ENCODE measurements at regions not wholly inside any gene's neighbourhood (a gene's known extent, or its start where the extent isn't known, plus 50 kb on each side); places are given as distances from the start of the nearest gene placed in this dataset.

DNA sequence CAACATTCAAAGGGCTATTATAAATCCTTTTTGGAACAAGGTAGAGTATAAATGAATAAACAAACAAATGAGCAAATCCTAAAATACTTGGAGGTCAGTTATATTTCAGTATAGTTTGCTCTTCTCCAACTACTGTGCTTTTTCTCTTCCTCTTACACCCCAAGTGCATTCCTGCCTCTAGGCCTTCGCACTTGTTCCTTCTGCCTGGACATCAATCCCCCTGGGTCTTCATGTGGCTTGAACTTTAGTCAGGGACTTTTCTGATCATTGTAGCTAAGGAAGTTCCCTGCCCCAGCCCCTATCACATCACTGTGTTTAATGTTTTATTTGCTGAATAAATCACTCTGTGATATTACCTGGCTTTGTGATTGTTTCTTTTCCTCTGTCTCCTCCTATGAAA, 418.2 kb upstream of the HNRNPA3 start:
- no peak for TF ChIP-seq NR2F6 (IDR thresholded peaks at IDR 0.05)
- TF ChIP-seq NR2F6 (CRISPR knock-in tag; IDR thresholded peaks at IDR 0.05), result no peak
- no peak for TF ChIP-seq ZNF556 (CRISPR knock-in tag; IDR thresholded peaks at IDR 0.05; ENCODE audit: borderline replicate concordance)
- no peak for TF ChIP-seq CEBPB (IDR thresholded peaks at IDR 0.05; ENCODE audit: borderline replicate concordance, low read depth, low read length)
- TF ChIP-seq SIN3B (IDR thresholded peaks at IDR 0.05; ENCODE audit: low read length), result no peak
- no peak for TF ChIP-seq SP4 (CRISPR knock-in tag; IDR thresholded peaks at IDR 0.05)
- no peak for TF ChIP-seq HOXA7 (CRISPR knock-in tag; IDR thresholded peaks at IDR 0.05)
- TF ChIP-seq ZNF432 (CRISPR knock-in tag; IDR thresholded peaks at IDR 0.05; ENCODE audit: borderline replicate concordance), result no peak
- no peak for TF ChIP-seq ATF7-NPFF (CRISPR knock-in tag; IDR thresholded peaks at IDR 0.05; ENCODE audit: low read depth)
- TF ChIP-seq, protein P1, sequence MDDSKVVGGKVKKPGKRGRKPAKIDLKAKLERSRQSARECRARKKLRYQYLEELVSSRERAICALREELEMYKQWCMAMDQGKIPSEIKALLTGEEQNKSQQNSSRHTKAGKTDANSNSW (CRISPR knock-in tag; IDR thresholded peaks at IDR 0.05; ENCODE audit: borderline replicate concordance), result no peak
- TF ChIP-seq HES4 (CRISPR knock-in tag; IDR thresholded peaks at IDR 0.05; ENCODE audit: borderline replicate concordance), result no peak
- TF ChIP-seq, protein P2, sequence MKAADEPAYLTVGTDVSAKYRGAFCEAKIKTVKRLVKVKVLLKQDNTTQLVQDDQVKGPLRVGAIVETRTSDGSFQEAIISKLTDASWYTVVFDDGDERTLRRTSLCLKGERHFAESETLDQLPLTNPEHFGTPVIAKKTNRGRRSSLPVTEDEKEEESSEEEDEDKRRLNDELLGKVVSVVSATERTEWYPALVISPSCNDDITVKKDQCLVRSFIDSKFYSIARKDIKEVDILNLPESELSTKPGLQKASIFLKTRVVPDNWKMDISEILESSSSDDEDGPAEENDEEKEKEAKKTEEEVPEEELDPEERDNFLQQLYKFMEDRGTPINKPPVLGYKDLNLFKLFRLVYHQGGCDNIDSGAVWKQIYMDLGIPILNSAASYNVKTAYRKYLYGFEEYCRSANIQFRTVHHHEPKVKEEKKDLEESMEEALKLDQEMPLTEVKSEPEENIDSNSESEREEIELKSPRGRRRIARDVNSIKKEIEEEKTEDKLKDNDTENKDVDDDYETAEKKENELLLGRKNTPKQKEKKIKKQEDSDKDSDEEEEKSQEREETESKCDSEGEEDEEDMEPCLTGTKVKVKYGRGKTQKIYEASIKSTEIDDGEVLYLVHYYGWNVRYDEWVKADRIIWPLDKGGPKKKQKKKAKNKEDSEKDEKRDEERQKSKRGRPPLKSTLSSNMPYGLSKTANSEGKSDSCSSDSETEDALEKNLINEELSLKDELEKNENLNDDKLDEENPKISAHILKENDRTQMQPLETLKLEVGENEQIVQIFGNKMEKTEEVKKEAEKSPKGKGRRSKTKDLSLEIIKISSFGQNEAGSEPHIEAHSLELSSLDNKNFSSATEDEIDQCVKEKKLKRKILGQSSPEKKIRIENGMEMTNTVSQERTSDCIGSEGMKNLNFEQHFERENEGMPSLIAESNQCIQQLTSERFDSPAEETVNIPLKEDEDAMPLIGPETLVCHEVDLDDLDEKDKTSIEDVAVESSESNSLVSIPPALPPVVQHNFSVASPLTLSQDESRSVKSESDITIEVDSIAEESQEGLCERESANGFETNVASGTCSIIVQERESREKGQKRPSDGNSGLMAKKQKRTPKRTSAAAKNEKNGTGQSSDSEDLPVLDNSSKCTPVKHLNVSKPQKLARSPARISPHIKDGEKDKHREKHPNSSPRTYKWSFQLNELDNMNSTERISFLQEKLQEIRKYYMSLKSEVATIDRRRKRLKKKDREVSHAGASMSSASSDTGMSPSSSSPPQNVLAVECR (CRISPR knock-in tag; IDR thresholded peaks at IDR 0.05; ENCODE audit: borderline replicate concordance), result no peak
- DNase-seq (ENCODE audit: low spot score), result no peak
- no peak for ATAC-seq
- no TSS peak for BruUV-seq (replicated peaks)
- peaks cover 12% of the 10 kb centered on the region; the same call in 1 of the 2 replicates for H3K4me1 ChIP-seq (ENCODE audit: insufficient read depth, low read length)
- no peak overlapping the region for H3K4me2 ChIP-seq (ENCODE audit: low read depth, low read length)
- no peak for FAIRE-seq
- H3K79me2 ChIP-seq (ENCODE audit: insufficient read depth, low read length), result no peaks in the 10 kb centered on the region
- H3K9me3 ChIP-seq (ENCODE audit: low read length), result no peaks in the 10 kb centered on the region
- H2AFZ ChIP-seq (ENCODE audit: low read length), result no peak overlapping the region
- H3K9ac ChIP-seq (ENCODE audit: insufficient read depth, low read depth, low read length), result no peak overlapping the region
- H3K27me3 ChIP-seq (ENCODE audit: control insufficient read depth in 1 of 2, insufficient read depth in 2 of 2, low read length in 2 of 2), result peaks cover 0 to 4% of the 10 kb centered on the region in 2 experiments; a peak in 1 of 5 replicates
- 28% methylated on average over 1 of the region's 1 CpG for WGBS (ENCODE audit: low lambda C conversion rate)
- ChIA-PET POLR2A (no interaction called here), CTCF (ENCODE audit: low intra/inter-chr PET ratio, low total read pairs) (no interaction called here)
- no peaks in the 10 kb centered on the region for H3K36me3 ChIP-seq (replicated peaks in 1 of 2; ENCODE audit: control insufficient read depth in 1 of 2, insufficient read depth in 2 of 2, low read length in 2 of 2)
- H3K4me3 ChIP-seq (replicated peaks in 1 of 3; ENCODE audit: insufficient read depth in 1 of 3, low read depth in 2 of 3, low read length in 3 of 3), result no peak overlapping the region
- intact Hi-C loops (cut with micrococcal nuclease; ENCODE audit: unreplicated experiment) (no loop called here), in situ Hi-C loops (cut with HindIII; ENCODE audit: extremely low pct_ligation_motif_present, low pct_unique_long_range_greater_than_20kb) (no loop called here)
- H4K20me1 ChIP-seq (ENCODE audit: insufficient read depth, low read length), result no peaks in the 10 kb centered on the region
- no peak overlapping the region for H3K27ac ChIP-seq (ENCODE audit: extremely low read length, insufficient read depth, low read length)

Measured in HepG2 (cell line).